BLaER1 treated with 17β-estradiol and CSF1 and Interleukin-3, amounts not matched to agents 10 nM and 100 nM (cell line): ENCODE measurements at regions not wholly inside any gene's neighbourhood (a gene's known extent, or its start where the extent isn't known, plus 50 kb on each side); places are given as distances from the start of the nearest gene placed in this dataset.

ENCODE experiments used
- H3K27ac ChIP-seq, 11 experiments: shearing (Covaris generic); formaldehyde crosslinking; 2 replicates each; pipeline ENCODE4 v1.8.1; 2022
- H3K27me3 ChIP-seq, 11 experiments: shearing (Covaris generic); formaldehyde crosslinking; 2 replicates each; pipeline ENCODE4 v1.8.1; 2022
- H3K36me3 ChIP-seq, 11 experiments: shearing (Covaris generic); formaldehyde crosslinking; 2 replicates each; pipeline ENCODE4 v1.8.1; 2022
- H3K4me1 ChIP-seq, 10 experiments: shearing (Covaris generic); formaldehyde crosslinking; 2 replicates each; pipeline ENCODE4 v1.8.1; 2022
- H3K4me2 ChIP-seq, 11 experiments: shearing (Covaris generic); formaldehyde crosslinking; 2 replicates each; pipeline ENCODE4 v1.8.1; 2022
- H3K4me3 ChIP-seq, 10 experiments: shearing (Covaris generic); formaldehyde crosslinking; 2 replicates each; pipeline ENCODE4 v1.8.1; 2022
- H3K9ac ChIP-seq, 11 experiments: shearing (Covaris generic); formaldehyde crosslinking; 2 replicates each; pipeline ENCODE4 v1.8.1; 2022
- H3K9me3 ChIP-seq, 11 experiments: shearing (Covaris generic); formaldehyde crosslinking; replicated peaks in 1 of 11; 2 replicates each; pipeline ENCODE4 v1.8.1; 2022
- H4K20me1 ChIP-seq, 11 experiments: shearing (Covaris generic); formaldehyde crosslinking; 2 replicates each; pipeline ENCODE4 v1.8.1; 2022
- Cebpa-rat ChIP-seq, 11 experiments: shearing (Covaris generic); IDR thresholded peaks; 2 replicates each; pipeline ENCODE4 v1.8.1; 2022

DNA sequence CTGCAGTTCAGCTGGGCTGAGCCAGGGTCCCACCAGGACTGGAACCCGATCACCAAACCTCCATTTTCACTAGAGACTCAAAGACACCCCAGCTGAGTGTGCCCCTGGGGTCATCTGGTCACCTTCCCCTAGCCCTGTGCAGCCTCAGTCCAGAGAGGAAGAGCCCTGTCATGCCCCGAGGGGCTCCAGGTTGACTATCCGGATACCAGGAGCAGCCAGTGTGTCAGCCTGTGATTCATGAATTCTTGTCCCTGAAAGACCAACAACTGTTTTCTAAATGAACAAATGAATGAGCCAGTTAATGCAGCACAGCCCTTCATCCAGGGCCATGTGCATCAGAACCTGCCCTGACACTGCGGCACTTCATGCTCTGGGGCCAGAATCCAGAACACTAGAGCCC, 201.9 kb upstream of the TCERG1L start:
- peaks cover 0 to 22% (median 15%) of the 10 kb centered on the region in 10 experiments; a peak in 19 of 20 replicates for H3K4me1 ChIP-seq
- H4K20me1 ChIP-seq: peaks cover 0 to 23% (median 0%) of the 10 kb centered on the region in 11 experiments; a peak in 5 of 22 replicates
- H3K36me3 ChIP-seq: no peaks in the 10 kb centered on the region
- peak overlapping the region in 5 of 11 experiments; percentile 52 to 72 (median 65); a peak in 8 of 22 replicates for H3K4me2 ChIP-seq
- no peak overlapping the region for H3K9ac ChIP-seq
- H3K27me3 ChIP-seq: peaks cover 0 to 44% (median 0%) of the 10 kb centered on the region in 11 experiments; a peak in 6 of 22 replicates
- H3K4me3 ChIP-seq: no peak overlapping the region
- no peak overlapping the region for H3K27ac ChIP-seq
- no peak for TF ChIP-seq Cebpa-rat (IDR thresholded peaks at IDR 0.05)
- peaks cover 18 to 33% (median 24%) of the 10 kb centered on the region in 11 experiments for H3K9me3 ChIP-seq

- H3K4me1 ChIP-seq: peaks cover 0 to 22% (median 15%) of the 10 kb centered on the region in 10 experiments; a peak in 19 of 20 replicates
- no peak overlapping the region for H3K27ac ChIP-seq
- TF ChIP-seq Cebpa-rat (IDR thresholded peaks at IDR 0.05): no peak
- H3K4me2 ChIP-seq: peak overlapping the region; percentile 14 to 72 (median 29); a peak in 17 of 22 replicates
- H4K20me1 ChIP-seq: peaks cover 0 to 26% (median 0%) of the 10 kb centered on the region in 11 experiments; a peak in 5 of 22 replicates
- H3K36me3 ChIP-seq: no peaks in the 10 kb centered on the region
- H3K9me3 ChIP-seq: peaks cover 18 to 31% (median 24%) of the 10 kb centered on the region in 11 experiments
- H3K9ac ChIP-seq: no peak overlapping the region
- H3K4me3 ChIP-seq: no peak overlapping the region
- peaks cover 0 to 44% (median 0%) of the 10 kb centered on the region in 11 experiments; a peak in 6 of 22 replicates for H3K27me3 ChIP-seq
Measured at GRCh38 chr10:131513901-131514300, 202.4 kb upstream of the TCERG1L start.

DNA sequence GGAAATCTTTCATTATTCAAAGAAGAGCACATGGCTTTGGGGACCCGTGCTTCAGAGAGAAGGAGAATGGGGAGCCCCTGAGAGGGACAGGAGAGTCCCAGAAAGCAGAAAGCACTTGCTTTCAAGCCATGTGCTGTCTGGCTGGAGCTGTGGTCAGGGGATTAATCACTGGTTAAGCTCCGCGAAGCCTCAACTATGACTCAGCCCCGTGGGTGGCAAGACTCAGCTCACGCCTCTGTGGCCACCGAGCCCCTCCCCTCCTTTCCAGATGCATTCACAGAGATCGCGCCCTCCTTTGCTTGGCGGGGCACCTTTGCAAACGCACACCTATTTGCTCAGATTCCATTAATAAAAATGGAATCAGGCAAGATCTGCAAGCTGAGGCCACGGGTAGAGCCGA, 202.9 kb upstream of the TCERG1L start:
- H3K27ac ChIP-seq: no peak overlapping the region
- TF ChIP-seq Cebpa-rat (IDR thresholded peaks at IDR 0.05): no peak
- peaks cover 0 to 26% (median 0%) of the 10 kb centered on the region in 11 experiments; a peak in 5 of 22 replicates for H4K20me1 ChIP-seq
- H3K4me1 ChIP-seq: peaks cover 0 to 22% (median 15%) of the 10 kb centered on the region in 10 experiments; a peak in 19 of 20 replicates
- no peak overlapping the region for H3K9ac ChIP-seq
- no peak overlapping the region for H3K4me3 ChIP-seq
- peak overlapping the region; percentile 14 to 72 (median 29); a peak in 18 of 22 replicates for H3K4me2 ChIP-seq
- peaks cover 0 to 44% (median 0%) of the 10 kb centered on the region in 11 experiments; a peak in 6 of 22 replicates for H3K27me3 ChIP-seq
- H3K9me3 ChIP-seq: peaks cover 18 to 25% (median 24%) of the 10 kb centered on the region in 11 experiments
- H3K36me3 ChIP-seq: no peaks in the 10 kb centered on the region

DNA sequence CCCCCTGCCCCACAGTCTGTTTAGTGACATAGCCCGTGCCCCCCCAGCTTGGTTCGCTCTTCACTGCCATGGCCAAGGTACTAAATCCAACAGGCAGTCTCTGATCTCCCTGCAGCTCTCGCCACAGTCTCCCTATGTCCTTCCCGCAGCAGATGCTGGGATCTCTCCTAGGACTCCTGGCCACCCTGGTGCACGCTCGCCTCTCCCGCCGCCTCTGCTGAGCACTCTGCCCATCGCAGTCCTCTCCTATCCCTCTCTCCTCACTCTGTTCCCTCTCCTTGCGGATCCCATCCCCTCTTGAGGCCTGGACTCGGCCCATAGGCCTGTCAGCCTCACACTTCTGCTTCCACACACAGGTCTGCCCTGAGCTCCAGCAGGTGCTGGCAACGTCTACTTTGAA, 204.8 kb upstream of the TCERG1L start:
- H3K27ac ChIP-seq: no peak overlapping the region
- TF ChIP-seq Cebpa-rat (IDR thresholded peaks at IDR 0.05): no peak
- H4K20me1 ChIP-seq: peaks cover 0 to 26% (median 0%) of the 10 kb centered on the region in 11 experiments; a peak in 5 of 22 replicates
- H3K27me3 ChIP-seq: peaks cover 0 to 44% (median 0%) of the 10 kb centered on the region in 11 experiments; a peak in 6 of 22 replicates
- H3K9ac ChIP-seq: no peak overlapping the region
- no peak overlapping the region for H3K4me2 ChIP-seq
- H3K36me3 ChIP-seq: no peaks in the 10 kb centered on the region
- H3K4me3 ChIP-seq: no peak overlapping the region
- peaks cover 8 to 15% (median 9%) of the 10 kb centered on the region in 11 experiments for H3K9me3 ChIP-seq
- H3K4me1 ChIP-seq: peaks cover 0 to 22% (median 15%) of the 10 kb centered on the region in 10 experiments; a peak in 19 of 20 replicates

- Histone ChIP-seq H3K36me3 (no peaks in the 10 kb centered on the region), H3K27me3 (peaks cover 0 to 44% (median 0%) of the 10 kb centered on the region in 11 experiments; a peak in 6 of 22 replicates), H3K4me1 (peaks cover 0 to 22% (median 15%) of the 10 kb centered on the region in 10 experiments; a peak in 19 of 20 replicates), H3K9ac (no peak overlapping the region), H3K4me3 (no peak overlapping the region), H3K9me3 (peaks cover 0 to 5% (median 0%) of the 10 kb centered on the region in 11 experiments; a peak in 4 of 22 replicates), H3K4me2 (no peak overlapping the region), H4K20me1 (peaks cover 0 to 26% (median 0%) of the 10 kb centered on the region in 11 experiments; a peak in 5 of 22 replicates), H3K27ac (no peak overlapping the region)
- no peak for TF ChIP-seq Cebpa-rat (IDR thresholded peaks at IDR 0.05)
Measured at GRCh38 chr10:131517781-131518180, 206.3 kb upstream of the TCERG1L start.

DNA sequence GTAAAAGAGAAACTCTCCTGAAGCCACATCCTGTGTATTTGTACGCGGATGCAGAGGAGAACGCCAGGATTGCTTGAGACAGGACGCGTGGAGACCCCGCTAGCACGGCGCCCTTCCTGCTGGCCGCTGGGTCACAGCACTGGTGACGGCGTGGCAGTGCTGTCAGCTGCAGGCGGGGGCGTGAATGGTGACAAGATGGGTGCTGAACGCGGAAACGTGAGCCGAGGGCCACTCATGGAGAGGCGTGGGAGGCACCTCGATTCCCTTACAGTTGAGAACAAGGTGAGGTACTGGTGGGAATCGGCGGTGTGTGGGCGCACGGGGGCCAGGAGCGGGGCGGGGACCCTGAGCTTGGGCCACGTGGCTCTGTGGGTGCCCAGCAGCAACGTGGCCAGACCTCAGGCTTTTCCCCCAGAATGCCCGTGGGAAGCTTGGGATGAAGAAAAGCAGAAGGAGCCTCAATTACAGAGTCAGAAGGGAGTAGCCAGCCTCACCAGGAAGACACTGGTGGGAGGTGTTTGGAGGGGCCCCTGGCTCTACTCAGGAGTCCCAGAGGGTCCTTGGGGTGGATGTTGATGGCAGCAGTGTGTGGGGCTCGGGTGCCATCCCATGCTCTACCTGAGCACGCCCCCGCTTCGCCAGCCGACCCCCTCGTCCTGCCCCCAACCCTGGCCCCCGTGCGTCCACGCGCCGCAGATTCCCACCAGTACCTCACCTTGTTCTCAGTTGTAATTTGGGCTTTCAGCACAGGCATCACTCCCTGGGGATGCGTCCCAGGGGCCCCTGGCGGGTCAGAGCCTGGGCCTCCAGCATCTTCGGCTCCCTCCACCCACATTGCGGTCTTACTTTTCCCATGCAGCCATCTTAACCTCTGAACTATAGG, 208.4 kb upstream of the TCERG1L start:
- Histone ChIP-seq H4K20me1 (peaks cover 0 to 15% (median 0%) of the 10 kb centered on the region in 11 experiments; a peak in 1 of 22 replicates), H3K9me3 (peaks cover 9 to 25% (median 18%) of the 10 kb centered on the region in 11 experiments), H3K36me3 (no peaks in the 10 kb centered on the region), H3K4me2 (no peak overlapping the region; a peak in 1 of 22 replicates), H3K4me1 (peaks cover 0 to 6% (median 0%) of the 10 kb centered on the region in 10 experiments; a peak in 3 of 20 replicates), H3K27ac (no peak overlapping the region), H3K27me3 (peaks cover 0 to 29% (median 0%) of the 10 kb centered on the region in 11 experiments; a peak in 4 of 22 replicates), H3K4me3 (no peak overlapping the region), H3K9ac (no peak overlapping the region)
- TF ChIP-seq Cebpa-rat (IDR thresholded peaks at IDR 0.05): no peak

- Histone ChIP-seq H3K27me3 (no peaks in the 10 kb centered on the region), H3K9me3 (no peaks in the 10 kb centered on the region; a peak in 1 of 22 replicates), H3K27ac (no peak overlapping the region), H3K4me2 (no peak overlapping the region), H3K4me1 (no peaks in the 10 kb centered on the region), H3K4me3 (no peak overlapping the region), H4K20me1 (peaks cover 0 to 9% (median 0%) of the 10 kb centered on the region in 11 experiments; a peak in 1 of 22 replicates), H3K36me3 (no peaks in the 10 kb centered on the region), H3K9ac (no peak overlapping the region)
- TF ChIP-seq Cebpa-rat (IDR thresholded peaks at IDR 0.05): no peak
Measured at GRCh38 chr10:131531265-131532190, 220.0 kb upstream of the TCERG1L start.

DNA sequence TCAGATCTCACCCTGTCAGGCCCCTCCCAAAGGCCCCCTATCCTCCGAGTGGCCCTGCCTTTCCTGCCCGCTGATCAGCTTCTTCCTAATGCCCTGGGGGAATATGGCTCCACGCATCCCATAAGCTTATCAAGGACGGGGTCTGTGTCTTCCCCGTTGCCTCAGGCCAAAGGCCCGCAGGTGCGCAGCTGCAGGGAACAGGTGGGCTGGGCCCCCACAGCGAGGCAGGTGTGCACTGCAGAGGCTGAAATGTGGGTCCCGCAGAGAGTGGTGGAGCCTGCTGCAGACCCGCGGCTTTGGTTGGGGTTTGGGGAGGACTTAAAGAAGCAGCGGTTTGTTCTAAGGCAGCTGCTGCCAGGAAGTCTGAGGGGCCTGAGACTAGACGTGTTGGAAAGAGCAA, 220.8 kb upstream of the TCERG1L start:
- Histone ChIP-seq H3K36me3 (no peaks in the 10 kb centered on the region), H3K9ac (no peak overlapping the region), H3K4me3 (no peak overlapping the region), H3K9me3 (no peaks in the 10 kb centered on the region), H4K20me1 (peaks cover 0 to 9% (median 0%) of the 10 kb centered on the region in 11 experiments; a peak in 1 of 22 replicates), H3K27me3 (no peaks in the 10 kb centered on the region), H3K27ac (no peak overlapping the region), H3K4me2 (no peak overlapping the region), H3K4me1 (0 out of 20 replicates have a peak, but pooled peaks cover 0 to 1% (median 0%) of the 10 kb centered on the region in 10 experiments)
- no peak for TF ChIP-seq Cebpa-rat (IDR thresholded peaks at IDR 0.05)
